Ishikawa (cell line): ENCODE measurements at regions not wholly inside any gene's neighbourhood (a gene's known extent, or its start where the extent isn't known, plus 50 kb on each side); places are given as distances from the start of the nearest gene placed in this dataset.

Experiments used
- CEBPB ChIP-seq: IDR thresholded peaks from 2 replicates; pipeline ENCODE4 v1.6.1; 2012
- CREB1 ChIP-seq: IDR thresholded peaks from 2 replicates; pipeline ENCODE4 v1.6.1; 2012; ENCODE audit warnings: low read depth
- EP300 ChIP-seq: IDR thresholded peaks from 2 replicates; pipeline ENCODE4 v1.6.1; 2012; ENCODE audit warnings: borderline replicate concordance
- FOXM1 ChIP-seq: IDR thresholded peaks from 2 replicates; pipeline ENCODE4 v1.6.1; 2012; ENCODE audit warnings: low read depth, borderline replicate concordance
- NFIC ChIP-seq: IDR thresholded peaks from 2 replicates; pipeline ENCODE4 v1.6.1; 2012
- RAD21 ChIP-seq: IDR thresholded peaks from 2 replicates; pipeline ENCODE4 v1.6.1; 2012; ENCODE audit warnings: low read depth
- TAF1 ChIP-seq: IDR thresholded peaks from 2 replicates; pipeline ENCODE4 v1.6.1; 2012; ENCODE audit warnings: low read depth, mild to moderate bottlenecking
- TCF12 ChIP-seq: IDR thresholded peaks from 2 replicates; pipeline ENCODE4 v1.6.1; 2012; ENCODE audit warnings: low read depth
- TEAD4 ChIP-seq: IDR thresholded peaks from 2 replicates; pipeline ENCODE4 v1.6.1; 2012
- USF1 ChIP-seq: IDR thresholded peaks from 2 replicates; pipeline ENCODE4 v1.6.1; 2012
- YY1 ChIP-seq: IDR thresholded peaks from 2 replicates; pipeline ENCODE4 v1.6.1; 2012; ENCODE audit warnings: low read depth
- TF ChIP-seq, protein P1 (sequence below): IDR thresholded peaks from 2 replicates; pipeline ENCODE4 v1.6.1; 2012

DNA sequence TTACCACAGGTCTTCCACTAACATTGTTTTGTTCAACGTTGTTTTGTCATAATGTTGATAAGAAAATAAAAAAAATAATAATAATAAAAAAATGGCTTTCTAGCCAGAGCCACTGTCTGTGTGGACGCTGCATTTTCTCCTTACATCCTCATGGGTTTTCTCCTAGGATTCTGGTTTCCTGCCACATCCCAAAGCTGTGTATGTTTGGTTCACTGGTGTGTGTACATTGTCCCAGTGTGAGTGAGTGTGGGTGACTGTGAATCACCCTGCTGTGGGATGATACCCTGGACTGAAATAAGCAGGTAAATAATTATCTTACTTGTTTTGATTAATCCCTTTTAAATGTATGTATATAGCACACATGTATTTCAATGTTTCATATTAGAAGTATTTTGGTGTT, 2154.4 kb upstream of the AGA start:
- no peak for TF ChIP-seq YY1
- TF ChIP-seq USF1, result no peak
- no peak for TF ChIP-seq CEBPB
- no peak for TF ChIP-seq NFIC
- TF ChIP-seq CREB1, result no peak
- TF ChIP-seq, protein P1, sequence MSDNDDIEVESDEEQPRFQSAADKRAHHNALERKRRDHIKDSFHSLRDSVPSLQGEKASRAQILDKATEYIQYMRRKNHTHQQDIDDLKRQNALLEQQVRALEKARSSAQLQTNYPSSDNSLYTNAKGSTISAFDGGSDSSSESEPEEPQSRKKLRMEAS, result no peak
- TF ChIP-seq FOXM1, result no peak
- no peak for TF ChIP-seq EP300
- no peak for TF ChIP-seq TCF12
- no peak for TF ChIP-seq TEAD4
- no peak for TF ChIP-seq TAF1
- TF ChIP-seq RAD21, result no peak
